ENCODE measurements at regions not wholly inside any gene's neighbourhood (a gene's known extent, or its start where the extent isn't known, plus 50 kb on each side); places are given as distances from the start of the nearest gene placed in this dataset.

DNA sequence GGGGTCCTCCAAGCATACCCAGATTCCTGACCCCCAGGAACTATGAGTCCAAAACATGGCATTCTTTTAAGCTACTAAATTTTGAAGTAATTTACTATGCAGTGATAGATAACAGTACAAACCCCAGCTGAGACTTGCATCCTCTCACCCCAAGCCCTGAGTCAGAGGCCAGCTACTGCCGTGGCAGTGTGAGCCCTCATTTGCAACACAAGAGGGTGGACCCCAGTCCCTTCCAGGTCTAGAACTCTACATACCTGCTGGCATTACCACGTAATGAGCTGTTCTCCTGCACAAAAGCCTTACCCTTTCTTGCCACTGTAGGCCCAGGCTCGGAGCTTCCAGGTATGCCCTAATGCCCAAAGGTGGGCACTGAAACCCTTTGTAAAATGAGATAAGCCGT is 108.6 kb upstream of the ERCC6L2 start:
- in situ Hi-C loops (cut with HindIII; ENCODE audit: low pct_unique_long_range_greater_than_20kb, low sequenced_read_pairs): no loop called here
- no peak for DNase-seq (ENCODE audit: low read depth)

DNA sequence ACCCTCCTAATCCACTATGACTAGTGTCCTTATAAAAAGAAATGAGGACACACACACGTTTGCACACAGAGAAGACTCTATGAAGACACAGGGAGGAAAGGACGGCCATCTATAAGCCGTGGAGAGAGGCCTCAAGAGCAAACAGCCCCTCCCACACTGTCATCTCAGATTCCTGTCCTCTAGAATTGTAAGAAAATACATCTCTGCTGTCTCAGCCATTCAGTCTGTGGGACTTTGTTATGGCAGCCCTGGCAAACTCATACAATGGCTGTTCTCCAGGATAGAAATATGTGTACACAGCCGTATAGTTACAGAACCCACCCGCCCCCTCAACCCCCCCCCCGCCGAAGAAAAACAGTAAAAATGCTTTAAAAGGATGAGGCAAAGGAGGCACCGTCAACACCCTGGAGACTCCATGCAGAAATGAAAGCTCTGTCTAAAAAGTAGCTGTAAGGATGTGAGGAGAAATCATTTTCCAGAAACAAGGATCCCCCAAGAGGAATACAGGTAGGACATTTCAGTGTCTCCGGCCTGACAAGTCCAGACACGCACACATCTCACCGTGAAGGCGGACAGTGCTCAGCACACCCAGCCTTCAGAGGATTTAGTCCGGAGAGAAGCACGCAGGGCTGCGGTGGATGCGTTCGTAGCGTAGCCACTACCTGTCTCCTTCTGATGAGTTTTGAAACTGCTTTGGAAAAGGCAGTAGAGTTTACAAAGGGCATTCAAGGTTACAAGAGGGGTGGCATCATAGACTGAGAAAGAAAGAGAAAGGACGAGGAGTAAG is 110.8 kb upstream of the ERCC6L2 start:
- in situ Hi-C loops (cut with HindIII; ENCODE audit: low pct_unique_long_range_greater_than_20kb, low sequenced_read_pairs): no loop called here
- DNase-seq (ENCODE audit: low read depth): no peak

DNA sequence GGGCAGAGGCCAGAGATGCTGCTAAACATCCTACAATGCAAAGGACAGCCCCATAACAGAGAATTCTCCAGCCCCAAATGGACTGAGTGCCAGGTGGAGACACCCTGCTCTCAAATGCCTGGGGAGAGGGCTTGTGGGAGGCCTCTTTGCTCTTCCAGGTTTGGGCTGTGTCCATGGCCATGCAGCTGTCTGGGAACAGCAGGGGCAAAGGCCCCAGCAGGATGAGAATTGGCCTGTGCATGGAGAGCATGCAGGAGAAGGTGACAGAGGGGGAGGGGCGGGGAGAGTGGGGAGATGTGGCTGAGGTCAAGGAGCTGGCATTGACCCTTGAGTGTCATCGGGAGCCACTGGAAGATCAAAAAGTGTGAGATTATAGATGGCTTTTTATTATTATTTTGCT is 111.5 kb upstream of the ERCC6L2 start:
- in situ Hi-C loops (cut with HindIII; ENCODE audit: low pct_unique_long_range_greater_than_20kb, low sequenced_read_pairs): no loop called here

DNA sequence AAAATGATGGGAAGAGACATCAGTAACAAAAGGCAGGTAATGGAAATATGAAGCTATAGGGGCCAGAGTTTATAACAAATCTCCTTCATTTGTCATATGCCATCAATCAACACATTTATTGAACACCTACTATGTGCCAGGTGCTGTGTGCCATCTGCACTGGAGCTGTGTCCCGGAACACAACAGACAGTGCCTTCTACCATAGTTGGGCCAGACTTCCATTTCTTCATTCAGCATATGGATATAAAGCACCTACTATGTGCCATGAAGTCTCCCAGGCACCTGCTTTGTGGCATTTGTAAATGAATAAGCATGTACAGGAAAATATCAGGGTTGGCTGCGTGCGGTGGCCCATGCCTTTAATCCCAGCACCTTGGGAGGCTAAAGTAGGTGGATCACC is 112.5 kb upstream of the ERCC6L2 start:
- no peak for DNase-seq (ENCODE audit: low read depth)
- in situ Hi-C loops (cut with HindIII; ENCODE audit: low pct_unique_long_range_greater_than_20kb, low sequenced_read_pairs): no loop called here

More for the DNA sequence above, 111.5 kb upstream of the ERCC6L2 start:
- no peak for DNase-seq (ENCODE audit: low read depth)

DNA sequence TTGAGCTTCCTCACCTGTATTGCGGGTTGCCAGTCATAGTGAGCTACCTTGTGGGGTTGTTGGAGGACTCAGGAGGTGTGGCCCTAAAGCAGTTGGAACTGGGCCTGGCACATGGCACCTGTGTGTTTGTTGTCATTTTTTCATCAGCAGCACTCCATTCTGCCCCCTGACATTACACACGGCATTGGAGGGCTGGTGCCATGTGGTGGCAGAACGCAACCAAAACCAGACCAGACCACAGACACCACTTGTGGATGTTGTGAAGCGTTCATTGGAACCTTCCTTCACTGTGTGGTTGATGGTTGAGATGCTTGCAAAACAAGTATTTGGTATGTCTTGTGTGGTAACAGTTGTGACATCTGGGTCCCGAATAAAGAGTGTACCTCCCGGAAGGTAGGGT is 113.2 kb upstream of the ERCC6L2 start:
- in situ Hi-C loops (cut with HindIII; ENCODE audit: low pct_unique_long_range_greater_than_20kb, low sequenced_read_pairs): no loop called here
- DNase-seq (ENCODE audit: low read depth): no peak

DNA sequence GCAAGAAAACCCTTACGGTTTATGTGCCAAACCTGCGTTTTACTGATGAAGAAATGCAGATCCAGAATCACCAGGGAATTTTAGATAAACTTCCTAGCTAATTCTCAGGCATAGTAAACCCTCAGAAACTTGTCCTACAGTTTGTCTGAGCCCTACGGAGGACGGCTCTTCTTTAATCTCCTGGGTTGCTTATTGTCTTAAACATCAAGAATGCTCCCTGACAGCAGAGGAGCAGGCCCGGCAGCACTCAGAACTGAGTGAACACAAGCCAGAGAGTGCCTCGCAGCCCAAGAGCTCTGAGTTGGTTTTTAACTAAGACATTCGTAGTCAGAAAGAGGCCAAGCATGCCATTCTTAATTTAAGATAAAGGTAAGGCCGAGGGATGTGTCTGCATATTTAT is 114.7 kb upstream of the ERCC6L2 start:
- in situ Hi-C loops (cut with HindIII; ENCODE audit: low pct_unique_long_range_greater_than_20kb, low sequenced_read_pairs): no loop called here
- DNase-seq (ENCODE audit: low read depth): no peak

DNA sequence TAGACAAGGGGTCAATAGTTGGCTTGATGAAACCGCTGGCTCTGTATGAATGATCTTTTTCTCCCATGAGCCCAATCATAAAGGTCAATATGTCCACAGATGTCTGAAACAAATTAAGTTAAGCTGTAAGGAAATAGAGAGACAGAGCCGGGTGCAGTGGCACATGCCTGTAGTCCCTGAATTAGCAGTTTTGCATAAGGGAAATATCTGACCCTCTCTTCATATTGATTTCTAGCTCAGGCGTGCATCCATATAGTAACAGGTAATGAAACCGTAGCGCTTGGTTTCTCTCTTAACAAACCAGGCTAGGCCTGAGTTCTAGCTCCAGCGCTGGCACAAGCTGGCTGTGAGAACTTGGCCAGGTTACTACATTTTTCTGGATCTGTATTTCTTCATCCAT is 118.1 kb upstream of the ERCC6L2 start:
- in situ Hi-C loops (cut with HindIII; ENCODE audit: low pct_unique_long_range_greater_than_20kb, low sequenced_read_pairs): no loop called here
- no peak for DNase-seq (ENCODE audit: low read depth)

DNA sequence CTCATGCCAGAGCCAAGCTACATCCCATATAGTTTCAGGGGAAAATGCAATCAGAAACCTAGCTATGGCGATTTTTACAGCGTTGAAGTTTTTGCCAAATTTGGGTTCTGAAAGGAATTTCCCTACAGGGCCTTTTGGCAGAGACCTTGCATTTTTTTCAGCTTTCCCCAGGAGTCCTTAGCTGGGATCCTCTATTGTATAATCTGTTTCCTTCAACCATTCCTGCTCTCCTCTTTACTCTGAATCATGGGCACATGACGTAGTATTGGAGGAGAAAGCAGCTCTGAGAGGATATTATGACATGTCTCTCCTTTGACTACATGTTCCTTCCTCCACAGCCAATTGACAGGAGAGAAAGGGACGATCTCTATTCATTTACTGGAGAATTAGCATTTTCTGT is 118.5 kb upstream of the ERCC6L2 start:
- no peak for DNase-seq (ENCODE audit: low read depth)
- in situ Hi-C loops (cut with HindIII; ENCODE audit: low pct_unique_long_range_greater_than_20kb, low sequenced_read_pairs): no loop called here

DNA sequence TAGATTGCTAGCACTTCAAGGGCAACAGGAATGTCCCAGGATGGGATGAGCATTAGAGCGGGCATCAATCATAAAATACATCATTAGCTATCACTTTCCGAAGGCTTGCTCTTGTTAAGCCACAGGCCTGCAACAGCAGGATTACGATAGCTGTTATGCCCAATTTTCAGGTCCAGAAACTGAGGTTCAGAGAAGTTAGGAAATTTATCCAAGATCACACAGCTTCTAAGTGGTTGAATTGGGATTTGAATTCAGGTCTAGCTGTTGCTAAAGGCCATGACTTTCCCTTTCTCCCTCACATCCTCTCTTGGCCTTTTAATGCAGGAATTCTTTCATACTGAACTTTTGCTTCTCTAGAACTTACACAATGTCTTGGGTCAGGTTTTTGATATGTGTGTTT is 119.4 kb upstream of the ERCC6L2 start:
- no peak for DNase-seq (ENCODE audit: low read depth)
- in situ Hi-C loops (cut with HindIII; ENCODE audit: low pct_unique_long_range_greater_than_20kb, low sequenced_read_pairs): no loop called here

DNA sequence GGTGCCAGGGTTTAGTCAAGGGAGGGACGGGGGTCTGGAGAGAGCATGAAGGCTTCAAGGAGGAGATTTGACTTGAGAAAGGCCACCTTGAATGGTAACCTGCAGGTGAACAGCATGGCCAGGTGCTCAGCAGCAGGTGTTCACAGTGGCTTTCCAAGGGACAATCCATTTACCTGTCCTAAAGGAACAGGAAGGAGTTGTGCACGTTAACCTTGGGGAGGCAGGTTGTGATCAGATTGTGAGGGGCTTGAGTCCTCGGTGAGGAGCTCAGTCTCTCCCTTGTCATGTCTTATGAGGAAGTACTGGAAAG is 120.1 kb upstream of the ERCC6L2 start:
- in situ Hi-C loops (cut with HindIII; ENCODE audit: low pct_unique_long_range_greater_than_20kb, low sequenced_read_pairs): no loop called here
- no peak for DNase-seq (ENCODE audit: low read depth)

DNA sequence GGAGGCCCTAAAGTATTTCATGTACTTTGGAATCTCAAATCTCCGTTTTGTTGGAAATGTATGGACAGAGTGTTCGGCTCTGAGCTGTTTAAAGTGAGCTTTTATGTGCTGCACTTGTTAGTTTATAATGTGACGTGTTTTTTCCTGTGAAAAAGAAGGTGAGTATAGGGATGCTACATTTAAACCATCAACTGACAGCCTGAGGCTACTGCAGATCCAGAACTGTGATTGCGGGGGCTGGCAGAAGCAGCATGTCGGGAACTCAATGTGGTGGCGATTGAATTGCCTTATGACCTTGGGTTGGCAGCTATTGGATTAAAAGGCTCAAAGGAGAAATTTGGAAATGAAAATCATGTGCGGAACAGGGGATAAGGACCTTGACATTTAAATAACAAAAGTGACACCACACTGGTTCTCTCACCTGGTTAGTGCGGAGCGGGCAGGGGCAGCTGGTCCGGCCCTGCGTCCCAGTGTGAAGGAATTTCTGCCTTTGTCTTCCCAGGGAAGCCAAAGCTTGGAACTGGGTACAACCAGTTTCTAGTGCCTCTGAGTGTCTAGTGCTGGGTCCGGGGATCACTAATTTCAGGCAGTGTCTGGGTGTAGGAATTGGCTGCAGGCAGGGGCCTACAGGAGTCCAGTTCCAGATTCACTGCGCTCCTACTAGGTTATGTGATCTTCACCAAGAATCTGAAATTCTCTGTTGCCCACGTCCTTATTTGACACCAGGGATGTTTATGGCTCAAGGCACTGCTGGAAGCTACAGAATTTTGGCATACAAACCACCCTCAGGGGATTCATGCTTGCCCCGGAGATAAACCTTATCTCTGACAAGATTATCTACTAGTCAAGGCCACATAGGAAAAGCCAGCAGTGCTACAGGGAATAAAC is 120.7 kb upstream of the ERCC6L2 start:
- in situ Hi-C loops (cut with HindIII; ENCODE audit: low pct_unique_long_range_greater_than_20kb, low sequenced_read_pairs): no loop called here
- DNase-seq (ENCODE audit: low read depth): no peak

DNA sequence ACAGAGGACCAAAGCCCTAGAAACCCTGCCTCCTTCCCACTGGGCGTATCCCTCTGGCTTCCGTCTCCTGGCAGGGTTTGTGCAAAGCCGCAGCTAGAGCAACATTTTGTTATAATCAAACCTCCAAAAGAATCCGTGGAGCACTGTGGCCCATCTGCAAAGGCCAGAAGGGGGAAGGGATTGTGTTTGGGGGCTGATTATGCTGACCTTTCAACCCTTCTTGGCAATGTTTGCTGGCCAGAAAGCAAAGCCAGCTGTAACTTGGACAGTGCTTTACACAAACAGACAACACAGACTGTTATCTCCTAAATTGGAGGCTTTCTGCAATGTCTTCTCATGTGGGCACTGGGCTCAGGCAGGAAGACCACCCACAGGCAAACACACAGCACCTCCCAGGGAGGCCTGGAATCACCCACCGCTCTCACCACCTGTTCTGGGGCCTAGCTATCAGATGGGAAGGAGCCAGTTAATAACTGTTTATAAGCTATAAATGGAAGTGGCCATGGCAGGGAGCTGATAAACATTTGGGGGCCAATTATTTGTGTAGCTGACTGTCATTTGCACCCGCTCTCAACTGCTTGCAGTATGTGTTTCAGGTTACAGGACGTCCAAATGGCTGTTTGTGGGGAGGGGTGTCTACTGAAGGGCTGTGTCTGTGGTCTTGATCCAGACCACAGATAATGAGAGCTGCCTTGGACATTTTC is 121.6 kb upstream of the ERCC6L2 start:
- no peak for DNase-seq (ENCODE audit: low read depth)
- in situ Hi-C loops (cut with HindIII; ENCODE audit: low pct_unique_long_range_greater_than_20kb, low sequenced_read_pairs): no loop called here

DNA sequence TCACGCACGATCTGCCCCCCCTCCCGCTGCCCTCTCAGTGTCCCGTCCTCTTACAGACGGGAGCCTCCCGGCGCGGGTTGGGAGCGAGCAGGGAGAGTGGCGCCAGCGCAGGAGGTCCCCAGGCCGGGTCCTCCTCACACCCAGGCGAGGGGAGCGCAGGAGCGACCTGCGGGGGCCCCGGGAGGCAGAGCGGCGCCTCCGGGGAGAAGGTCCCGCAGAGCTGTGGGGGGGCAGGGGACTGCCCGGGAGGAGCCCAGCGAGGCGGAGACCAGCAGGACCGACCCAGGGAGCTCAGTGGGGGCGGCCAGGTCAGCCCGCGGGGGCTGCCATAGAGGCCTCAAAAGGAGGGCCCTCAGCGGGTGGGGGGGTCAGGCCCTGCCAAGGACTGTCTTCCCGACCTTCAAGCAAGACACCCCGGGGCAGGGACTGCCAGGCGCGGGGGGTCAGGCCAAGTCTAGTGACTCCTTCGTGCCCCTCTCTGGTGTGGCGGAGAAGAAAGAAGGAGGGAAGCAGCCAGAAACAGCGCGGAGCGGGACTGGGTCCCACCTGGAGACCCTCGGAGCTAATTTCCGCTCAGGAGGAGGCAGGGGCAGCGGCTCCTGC is 123.3 kb upstream of the ERCC6L2 start:
- in situ Hi-C loops (cut with HindIII; ENCODE audit: low pct_unique_long_range_greater_than_20kb, low sequenced_read_pairs): no loop called here
- no peak for DNase-seq (ENCODE audit: low read depth)

DNA sequence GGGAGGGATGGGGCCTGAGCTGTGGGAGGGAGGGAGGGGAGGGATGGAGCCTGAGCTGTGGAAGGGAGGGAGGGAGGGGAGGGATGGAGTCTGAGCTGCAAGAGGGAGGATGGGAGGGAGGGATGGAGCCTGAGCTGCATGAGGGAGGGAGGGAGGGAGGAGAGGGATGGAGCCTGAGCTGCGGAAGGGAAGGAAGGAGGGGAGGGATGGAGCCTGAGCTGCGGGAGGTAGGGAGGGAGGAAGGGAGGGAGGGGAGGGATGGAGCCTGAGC is 124.0 kb upstream of the ERCC6L2 start:
- in situ Hi-C loops (cut with HindIII; ENCODE audit: low pct_unique_long_range_greater_than_20kb, low sequenced_read_pairs): no loop called here
- no peak for DNase-seq (ENCODE audit: low read depth)

DNA sequence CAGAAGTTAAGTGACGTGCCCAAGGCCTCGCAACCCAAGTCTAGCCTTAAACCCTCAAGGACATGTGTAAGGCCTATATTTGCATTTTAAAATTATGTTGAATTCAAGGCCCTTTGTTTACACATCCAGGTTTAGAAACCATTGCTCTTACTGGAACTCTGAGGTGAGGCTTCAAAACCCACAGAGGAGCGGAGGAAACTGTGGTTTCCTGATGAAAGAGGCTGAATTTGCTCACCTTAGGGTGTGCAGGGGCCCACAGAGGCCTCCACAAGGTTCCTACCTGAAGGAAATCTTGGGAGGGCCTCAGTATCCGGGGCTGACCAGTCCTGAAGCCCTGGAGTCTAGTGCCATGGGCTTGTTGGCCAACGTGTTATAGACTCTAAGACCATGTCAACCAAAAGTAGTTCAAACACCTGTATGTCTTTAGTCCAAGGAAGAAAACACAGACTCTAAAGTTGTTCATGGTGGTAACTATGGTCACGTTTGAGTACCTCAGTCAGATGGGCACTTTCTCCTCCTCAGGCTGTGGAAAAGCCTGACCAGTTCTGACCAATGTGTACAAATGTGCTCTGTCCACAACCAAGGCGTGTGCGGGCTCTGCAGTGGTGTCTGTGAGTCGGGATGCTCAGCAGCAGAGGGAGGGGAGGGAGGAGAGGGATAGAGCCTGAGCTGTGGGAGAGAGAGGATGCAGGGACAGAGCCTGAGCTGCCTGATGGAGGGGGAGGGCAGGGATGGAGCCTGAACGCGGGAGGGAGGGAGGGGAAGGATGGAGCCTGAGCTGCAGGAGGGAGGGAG is 124.6 kb upstream of the ERCC6L2 start:
- in situ Hi-C loops (cut with HindIII; ENCODE audit: low pct_unique_long_range_greater_than_20kb, low sequenced_read_pairs): no loop called here
- DNase-seq (ENCODE audit: low read depth): no peak

DNA sequence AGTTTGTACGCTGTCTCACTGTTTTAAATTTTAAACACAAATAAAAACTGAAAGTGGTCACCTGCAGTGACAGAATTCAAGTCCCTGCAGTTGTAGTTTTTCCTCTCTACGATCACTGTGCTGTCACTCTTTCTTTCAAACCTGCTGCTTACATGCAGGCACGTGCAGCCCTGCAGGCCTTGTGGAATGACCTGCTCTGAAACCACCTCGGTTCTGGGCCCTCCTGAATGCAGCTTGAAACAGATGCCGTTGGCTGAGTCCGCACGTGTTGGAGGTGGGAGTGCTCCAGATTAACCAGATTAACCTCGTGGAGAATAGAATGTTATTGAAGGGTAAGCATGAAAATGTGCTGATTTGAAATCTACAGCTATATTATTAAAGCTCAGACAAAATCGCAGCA is 126.0 kb upstream of the ERCC6L2 start:
- DNase-seq (ENCODE audit: low read depth): no peak
- in situ Hi-C loops (cut with HindIII; ENCODE audit: low pct_unique_long_range_greater_than_20kb, low sequenced_read_pairs): no loop called here

DNA sequence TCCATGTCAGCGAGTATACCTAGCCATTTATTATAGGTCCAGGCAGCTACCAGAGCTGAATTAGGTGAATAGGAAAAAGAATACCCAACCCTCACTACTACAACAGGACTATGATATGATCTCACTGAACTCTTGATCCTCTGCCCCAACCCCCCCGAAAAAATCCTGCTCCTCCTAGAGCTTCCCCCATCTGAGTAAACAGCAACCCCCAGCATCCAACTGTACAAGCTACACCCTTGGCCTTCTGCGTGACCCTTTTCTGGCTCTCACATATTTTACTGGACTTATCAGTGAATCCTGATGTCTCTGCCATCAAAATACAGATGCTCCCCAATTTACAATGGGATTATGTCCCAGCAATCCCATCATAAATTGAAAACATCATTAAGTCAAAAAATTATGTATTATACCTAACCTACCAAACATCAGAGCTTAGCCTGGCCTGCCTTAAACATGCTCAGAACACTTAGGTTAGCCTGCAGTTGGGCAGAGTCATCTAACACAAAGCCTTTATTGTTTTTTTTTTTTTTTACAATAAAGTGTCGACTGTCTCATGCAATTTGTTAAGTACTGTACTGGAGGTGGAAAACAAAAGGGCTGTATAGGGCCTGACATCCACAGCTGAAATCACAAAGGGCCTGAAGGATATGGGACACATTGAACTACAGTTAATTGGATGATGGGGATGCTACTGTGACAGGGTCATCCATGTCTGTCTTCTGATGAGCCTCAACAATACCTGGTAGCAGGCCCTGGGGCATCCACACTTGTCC is 128.9 kb upstream of the ERCC6L2 start:
- in situ Hi-C loops (cut with HindIII; ENCODE audit: low pct_unique_long_range_greater_than_20kb, low sequenced_read_pairs): no loop called here
- DNase-seq (ENCODE audit: low read depth): no peak

DNA sequence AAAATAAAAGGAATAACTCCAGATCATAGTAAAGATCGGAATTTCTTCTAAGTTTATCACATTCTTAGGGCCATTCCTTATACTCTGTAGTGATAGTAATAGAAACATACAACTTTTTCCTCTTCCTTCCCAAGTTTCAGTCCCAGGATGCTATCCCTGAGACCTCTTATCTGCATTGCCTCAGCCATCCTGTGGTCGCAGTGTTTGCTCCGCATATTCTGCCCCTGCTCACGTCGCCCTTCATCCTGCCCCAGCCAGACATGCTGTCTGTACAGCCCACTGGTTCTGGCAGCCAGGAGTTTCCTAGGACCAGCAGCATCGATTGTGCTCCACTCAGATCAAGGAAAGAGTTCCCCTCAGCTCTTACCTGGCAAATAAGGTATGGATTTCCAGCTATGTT is 132.7 kb upstream of the ERCC6L2 start:
- in situ Hi-C loops (cut with HindIII; ENCODE audit: low pct_unique_long_range_greater_than_20kb, low sequenced_read_pairs): no loop called here
- DNase-seq (ENCODE audit: low read depth): no peak
